Cardiac muscle cell (in vitro differentiated cells and primary cell): ENCODE measurements at regions not wholly inside any gene's neighbourhood (a gene's known extent, or its start where the extent isn't known, plus 50 kb on each side); places are given as distances from the start of the nearest gene placed in this dataset.
"Not testable (repeated sequence)": the region's sequence is repeated elsewhere in the genome, so short reads cannot be mapped to it uniquely, and the experiment has no call there.

Experiments
- DNase-seq, 2 donors: peaks; one replicate each; pipeline versions ENCODE4 v3.0.0 to v3.0.0-alpha.2; 2010 to 2017; ENCODE audit warnings: low read depth in 1 of 2, low spot score in 1 of 2
- H3K27ac ChIP-seq: fragments of 200-600 bp; sonication (generic); 2 replicates; pipeline ENCODE4 v1.5.1; 2016
- H3K27me3 ChIP-seq: fragments of 200-600 bp; sonication (generic); 2 replicates; pipeline ENCODE4 v1.6.0; 2016; ENCODE audit warnings: control low read depth
- H3K36me3 ChIP-seq: fragments of 200-600 bp; sonication (generic); 2 replicates; pipeline ENCODE4 v1.5.1; 2016; ENCODE audit warnings: control low read depth
- H3K4me1 ChIP-seq: fragments of 200-600 bp; sonication (generic); 2 replicates; pipeline ENCODE4 v1.8.1; 2017; ENCODE audit warnings: low read depth, mild to moderate bottlenecking, mixed run types
- H3K4me3 ChIP-seq: fragments of 200-600 bp; sonication (generic); 2 replicates; pipeline ENCODE4 v1.5.1; 2016; ENCODE audit warnings: mild to moderate bottlenecking
- H3K9me3 ChIP-seq: fragments of 200-600 bp; sonication (generic); 2 replicates; pipeline ENCODE4 v1.5.1; 2017; ENCODE audit warnings: low read depth, mild to moderate bottlenecking, control low read depth
- CTCF ChIP-seq: IDR thresholded peaks from 2 replicates; pipeline ENCODE4 v1.5.1; 2012; ENCODE audit warnings: low read depth, mild to moderate bottlenecking, low read length

DNA sequence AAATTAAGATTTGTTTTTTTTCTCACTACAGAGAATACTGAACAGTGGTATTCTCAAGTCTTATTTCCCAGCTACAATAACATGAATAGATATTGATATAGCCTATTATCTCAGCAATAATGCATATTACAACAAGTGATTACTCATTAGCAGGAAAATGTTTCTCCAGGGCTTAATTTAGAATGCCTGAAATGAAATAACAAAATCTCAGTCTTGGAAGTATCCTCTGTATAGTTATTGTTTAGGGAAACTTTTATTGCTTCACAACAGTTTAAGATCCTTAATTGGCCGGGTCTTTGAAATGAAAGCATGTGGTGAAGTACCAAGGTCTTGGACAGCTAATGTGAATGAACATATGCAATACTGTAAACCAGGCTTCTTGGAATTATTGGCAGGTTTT, 79.1 kb upstream of the ZEB1 start:
- Histone ChIP-seq H3K4me1 (no peaks in the 10 kb centered on the region), H3K4me3 (no peak overlapping the region), H3K36me3 (no peaks in the 10 kb centered on the region), H3K9me3 (no peaks in the 10 kb centered on the region), H3K27me3 (no peaks in the 10 kb centered on the region), H3K27ac (no peak overlapping the region)
- no peak for TF ChIP-seq CTCF
- DNase-seq = no peak

DNA sequence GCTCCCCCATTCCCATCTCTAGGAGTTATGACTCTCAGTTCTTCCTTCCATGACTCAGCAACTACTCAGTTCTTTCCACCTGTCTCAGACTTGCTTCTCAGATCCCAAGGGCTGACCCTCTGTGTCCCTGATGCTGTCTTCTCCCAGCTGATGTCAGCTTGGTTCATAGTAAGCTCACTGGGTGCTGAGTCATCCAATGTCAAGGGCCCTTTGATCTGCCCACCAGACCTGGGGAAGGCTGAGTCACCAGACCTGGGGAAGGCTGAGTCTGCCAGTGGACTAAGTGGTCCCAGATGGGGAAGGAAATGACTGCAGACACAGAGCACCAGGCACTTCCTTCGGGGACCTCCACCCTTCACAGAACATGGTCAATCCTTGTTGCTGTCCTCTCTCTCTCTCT, 76.1 kb upstream of the ZEB1 start:
- Histone ChIP-seq H3K27ac (no peak overlapping the region), H3K9me3 (no peaks in the 10 kb centered on the region), H3K4me3 (no peak overlapping the region), H3K36me3 (no peaks in the 10 kb centered on the region), H3K27me3 (no peaks in the 10 kb centered on the region), H3K4me1 (no peaks in the 10 kb centered on the region)
- DNase-seq = peak in 1 of 2 donors; percentile 66
- no peak for TF ChIP-seq CTCF

DNA sequence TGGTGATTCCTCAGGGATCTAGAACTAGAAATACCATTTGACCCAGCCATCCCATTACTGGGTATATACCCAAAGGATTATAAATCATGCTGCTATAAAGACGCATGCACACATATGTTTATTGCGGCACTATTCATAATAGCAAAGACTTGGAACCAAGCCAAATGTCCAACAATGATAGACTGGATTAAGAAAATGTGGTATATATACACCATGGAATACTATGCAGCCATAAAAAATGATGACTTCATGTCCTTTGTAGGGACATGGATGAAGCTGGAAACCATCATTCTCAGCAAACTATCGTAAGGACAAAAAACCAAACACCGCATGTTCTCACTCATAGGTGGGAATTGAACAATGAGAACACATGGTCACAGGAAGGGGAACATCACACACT, 67.9 kb upstream of the ZEB1 start:
- H3K9me3 ChIP-seq, H3K4me3 ChIP-seq, H3K36me3 ChIP-seq, H3K27ac ChIP-seq, H3K27me3 ChIP-seq, DNase-seq, H3K4me1 ChIP-seq: not testable (repeated sequence)

GRCh38 chr10:31253237-31253636, 65.8 kb upstream of the ZEB1 start:
- Histone ChIP-seq H3K4me3 (no peak overlapping the region), H3K27ac (no peak overlapping the region)

GRCh38 chr10:31261511-31262311, 57.3 kb upstream of the ZEB1 start:
- no peaks in the 10 kb centered on the region for H3K4me1 ChIP-seq
- no peak for TF ChIP-seq CTCF
- H3K4me3 ChIP-seq = no peak overlapping the region
- peak in 1 of 2 donors; percentile 65 for DNase-seq
- H3K36me3 ChIP-seq = no peaks in the 10 kb centered on the region
- no peaks in the 10 kb centered on the region for H3K9me3 ChIP-seq
- H3K27me3 ChIP-seq = no peaks in the 10 kb centered on the region
- no peak overlapping the region for H3K27ac ChIP-seq

More at GRCh38 chr10:31253237-31253636, 65.8 kb upstream of the ZEB1 start:
- no peak for DNase-seq
- no peaks in the 10 kb centered on the region for H3K36me3 ChIP-seq
- no peaks in the 10 kb centered on the region for H3K4me1 ChIP-seq
- no peaks in the 10 kb centered on the region for H3K27me3 ChIP-seq
- no peaks in the 10 kb centered on the region for H3K9me3 ChIP-seq
- TF ChIP-seq CTCF = no peak

DNA sequence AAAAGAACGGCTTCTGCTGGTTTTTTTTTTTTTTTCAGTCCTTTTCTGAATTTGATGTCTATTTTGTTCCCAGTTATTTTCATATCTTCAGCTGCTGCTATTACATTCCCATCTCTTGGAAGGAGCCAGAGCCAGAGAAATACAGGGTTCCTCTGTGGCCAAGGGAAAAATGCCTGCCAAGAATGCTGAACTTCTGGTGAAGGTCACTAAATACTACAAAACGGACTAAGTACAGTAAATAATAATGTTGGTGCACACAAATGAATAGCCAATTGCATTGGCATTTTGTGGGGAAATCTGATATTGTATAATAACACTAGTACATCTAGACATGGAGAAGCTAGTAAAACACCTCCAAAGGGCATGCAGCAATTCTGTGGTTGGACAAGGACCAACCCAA, 56.3 kb upstream of the ZEB1 start:
- no peak overlapping the region for H3K27ac ChIP-seq
- no peak for TF ChIP-seq CTCF

More for the DNA sequence above, 56.3 kb upstream of the ZEB1 start:
- Histone ChIP-seq H3K36me3 (no peaks in the 10 kb centered on the region), H3K9me3 (no peaks in the 10 kb centered on the region), H3K4me1 (no peaks in the 10 kb centered on the region), H3K27me3 (no peaks in the 10 kb centered on the region), H3K4me3 (no peak overlapping the region)
- peak in 1 of 2 donors; percentile 87 for DNase-seq
